Subcutaneous abdominal adipose tissue (tissue), 5 donors: ENCODE measurements at regions not wholly inside any gene's neighbourhood (a gene's known extent, or its start where the extent isn't known, plus 50 kb on each side); places are given as distances from the start of the nearest gene placed in this dataset.

Experiments
- H3K27ac ChIP-seq: one replicate; pipeline ENCODE4 v1.7.0; 2013; ENCODE audit warnings: low read depth, mild to moderate bottlenecking, inconsistent platforms, low read length, moderate library complexity
- H3K27me3 ChIP-seq, 5 donors: one replicate each; pipeline ENCODE4 v1.7.0; 2013; ENCODE audit warnings: low read length in 5 of 5, inconsistent platforms in 1 of 5; ENCODE audit not compliant: control insufficient read depth in 5 of 5, insufficient read depth in 4 of 5
- H3K36me3 ChIP-seq, 5 donors: one replicate each; pipeline ENCODE4 v1.7.0; 2013; ENCODE audit warnings: low read length in 5 of 5; ENCODE audit not compliant: control insufficient read depth in 5 of 5, insufficient read depth in 5 of 5
- H3K4me1 ChIP-seq, 5 donors: one replicate each; pipeline ENCODE4 v1.7.0; 2013; ENCODE audit warnings: low read length in 5 of 5, mild to moderate bottlenecking in 3 of 5, moderate library complexity in 1 of 5; ENCODE audit not compliant: control insufficient read depth in 5 of 5, insufficient read depth in 5 of 5
- H3K4me3 ChIP-seq, 5 donors: one replicate each; pipeline ENCODE4 v1.7.0; 2013; ENCODE audit warnings: low read length in 5 of 5, low read depth in 1 of 5
- H3K9ac ChIP-seq, 5 donors: one replicate each; pipeline ENCODE4 v1.7.0; 2013; ENCODE audit warnings: low read length in 5 of 5, mild to moderate bottlenecking in 4 of 5, moderate library complexity in 3 of 5
- H3K9me3 ChIP-seq, 5 donors: one replicate each; pipeline ENCODE4 v1.7.0; 2013; ENCODE audit warnings: low read length in 5 of 5; ENCODE audit not compliant: control insufficient read depth in 5 of 5
- donor health status: healthy.
- donor health status: healthy.
- donor health status: healthy.
- donor health status: healthy.
- donor health status: healthy.

DNA sequence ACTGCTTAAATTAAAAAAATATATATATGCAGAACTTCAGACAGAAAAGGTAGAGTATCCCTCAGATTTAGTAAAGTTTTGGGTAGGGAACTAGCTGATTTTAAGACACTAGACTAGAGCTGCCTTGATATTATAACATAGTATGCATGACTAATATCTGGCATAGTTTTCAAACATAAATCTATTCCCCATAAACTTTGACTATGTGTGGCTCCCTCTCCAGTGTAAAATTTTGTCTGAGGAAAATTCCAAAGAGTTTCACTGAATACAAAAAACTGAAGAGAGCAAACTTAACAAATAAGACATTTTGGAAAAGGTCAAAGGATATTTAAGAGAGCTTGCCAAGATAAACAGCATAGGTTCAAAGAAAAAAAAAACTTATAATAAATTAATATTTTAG is 66.2 kb upstream of the ZNF462 start:
- Histone ChIP-seq H3K9ac (no peak overlapping the region), H3K9me3 (no peaks in the 10 kb centered on the region), H3K27ac (no peak overlapping the region), H3K4me3 (no peak overlapping the region), H3K36me3 (no peaks in the 10 kb centered on the region), H3K4me1 (peaks cover 3 to 25% (median 24%) of the 10 kb centered on the region in 5 donors), H3K27me3 (no peaks in the 10 kb centered on the region)

- Histone ChIP-seq H3K4me3 (no peak overlapping the region), H3K4me1 (peaks cover 3 to 25% (median 24%) of the 10 kb centered on the region in 5 donors), H3K27ac (no peak overlapping the region), H3K9ac (no peak overlapping the region), H3K27me3 (no peaks in the 10 kb centered on the region), H3K36me3 (no peaks in the 10 kb centered on the region), H3K9me3 (no peaks in the 10 kb centered on the region)
These were observed 65.7 kb upstream of the ZNF462 start for GRCh38 chr9:106797299-106797698.

DNA sequence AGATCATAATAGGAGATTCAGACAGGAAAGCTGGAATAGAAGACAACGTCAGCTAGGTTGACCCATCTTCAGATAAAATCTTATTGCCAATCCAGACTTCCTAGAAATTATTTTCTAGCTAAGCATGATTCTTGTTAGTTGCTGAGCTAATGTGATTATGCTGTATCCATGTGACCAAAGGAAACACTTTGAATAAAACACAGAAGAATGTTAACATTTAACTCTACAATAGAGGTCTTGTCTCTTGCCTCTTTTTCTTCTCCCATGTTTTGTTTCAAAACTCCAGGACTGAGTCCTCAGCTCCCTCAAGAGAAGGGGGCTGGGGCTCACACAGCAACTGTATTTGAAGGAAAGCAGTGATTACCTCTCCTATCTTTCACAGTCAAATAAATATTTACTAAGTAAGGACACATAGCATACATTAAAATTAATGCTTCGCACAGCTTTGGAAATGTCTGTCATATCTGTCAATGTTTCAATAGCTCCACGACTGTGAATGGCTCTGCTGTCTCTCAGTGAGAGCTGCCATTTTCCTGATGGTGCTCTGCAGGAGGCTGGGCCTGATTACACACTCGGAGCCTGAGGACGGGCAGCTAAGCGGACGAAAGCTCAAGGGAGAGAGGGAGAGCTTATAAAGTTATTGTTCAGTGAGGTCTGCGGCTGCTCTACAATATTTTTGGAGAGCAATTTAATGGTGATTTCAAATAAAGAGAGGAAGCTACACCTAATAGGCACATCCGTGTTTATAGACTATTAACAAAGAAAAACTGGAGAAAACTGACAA is 64.8 kb upstream of the ZNF462 start:
- Histone ChIP-seq H3K4me1 (peaks cover 3 to 25% (median 24%) of the 10 kb centered on the region in 5 donors), H3K9ac (no peak overlapping the region), H3K4me3 (no peak overlapping the region), H3K9me3 (no peaks in the 10 kb centered on the region), H3K36me3 (no peaks in the 10 kb centered on the region), H3K27me3 (no peaks in the 10 kb centered on the region), H3K27ac (peak overlapping the region; percentile 24)

GRCh38 chr9:106799152-106799551 is 63.8 kb upstream of the ZNF462 start:
- Histone ChIP-seq H3K27ac (peak overlapping the region; percentile 24), H3K4me3 (no peak overlapping the region), H3K9ac (no peak overlapping the region), H3K27me3 (no peaks in the 10 kb centered on the region), H3K9me3 (no peaks in the 10 kb centered on the region), H3K4me1 (peaks cover 3 to 25% (median 24%) of the 10 kb centered on the region in 5 donors), H3K36me3 (no peaks in the 10 kb centered on the region)

DNA sequence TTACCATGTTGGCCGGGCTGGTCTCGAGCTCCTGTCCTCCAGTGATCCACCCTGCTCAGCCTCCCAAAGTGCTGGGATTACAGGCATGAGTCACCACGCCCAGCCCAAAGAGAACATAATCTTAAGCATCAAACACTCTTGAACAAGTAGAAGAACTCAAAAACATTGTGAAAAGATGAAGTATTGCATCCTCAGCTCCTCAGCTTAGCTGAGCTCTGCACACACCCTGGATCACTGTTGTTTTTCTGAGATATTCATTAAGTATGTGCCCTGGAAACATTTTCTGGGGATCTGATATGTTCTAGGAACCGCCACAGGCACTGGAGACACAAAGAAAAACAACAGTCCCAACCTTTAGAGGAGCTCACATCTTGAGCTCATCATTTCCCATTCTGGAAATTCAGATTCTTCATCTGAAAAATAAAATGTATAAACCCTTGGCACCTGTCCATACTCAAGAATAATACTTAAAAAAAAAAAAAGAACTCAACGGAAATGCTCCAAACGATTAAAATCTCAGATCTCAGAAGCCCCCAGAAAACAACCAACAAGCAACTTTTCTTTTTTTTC is 62.2 kb upstream of the ZNF462 start:
- no peaks in the 10 kb centered on the region for H3K36me3 ChIP-seq

GRCh38 chr9:106801816-106802215 is 61.1 kb upstream of the ZNF462 start:
- no peaks in the 10 kb centered on the region for H3K27me3 ChIP-seq
- no peak overlapping the region for H3K9ac ChIP-seq
- H3K36me3 ChIP-seq, result no peaks in the 10 kb centered on the region
- no peak overlapping the region for H3K27ac ChIP-seq
- H3K9me3 ChIP-seq, result no peaks in the 10 kb centered on the region
- H3K4me1 ChIP-seq, result peaks cover 3 to 20% (median 14%) of the 10 kb centered on the region in 5 donors
- H3K4me3 ChIP-seq, result no peak overlapping the region

More for the DNA sequence above, 62.2 kb upstream of the ZNF462 start:
- no peak overlapping the region for H3K4me3 ChIP-seq
- no peaks in the 10 kb centered on the region for H3K9me3 ChIP-seq
- H3K4me1 ChIP-seq, result peaks cover 3 to 20% (median 14%) of the 10 kb centered on the region in 5 donors
- H3K9ac ChIP-seq, result no peak overlapping the region
- H3K27me3 ChIP-seq, result no peaks in the 10 kb centered on the region
- no peak overlapping the region for H3K27ac ChIP-seq
